HCEC 1CT (cell line): ENCODE measurements at regions not wholly inside any gene's neighbourhood (a gene's known extent, or its start where the extent isn't known, plus 50 kb on each side); places are given as distances from the start of the nearest gene placed in this dataset.
"Not testable (repeated sequence)": the region's sequence is repeated elsewhere in the genome, so short reads cannot be mapped to it uniquely, and the experiment has no call there.

Source experiments
- DNase-seq: peaks from one replicate; pipeline ENCODE4 v3.0.0-alpha.2; 2017

DNA sequence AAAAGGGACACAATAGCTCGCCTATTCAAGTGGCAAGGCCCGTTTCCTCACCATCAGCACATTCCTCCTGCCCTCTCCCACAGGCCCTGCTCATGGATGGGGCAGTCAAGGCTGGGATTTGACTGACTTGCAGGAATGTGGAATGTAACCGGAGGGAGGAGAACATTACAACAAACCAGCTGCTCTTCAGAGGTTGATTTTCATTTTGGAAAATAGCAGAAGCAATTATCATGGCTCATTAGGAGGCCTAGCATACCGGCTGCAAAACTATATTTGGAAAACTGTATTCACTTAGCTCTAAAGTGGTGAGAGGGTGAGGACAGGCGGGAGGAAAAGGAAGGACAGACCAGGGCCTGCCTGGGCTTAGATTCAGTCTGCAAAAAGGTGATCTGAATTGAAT, 283.7 kb downstream of the CD83 start:
- no peak for DNase-seq

DNA sequence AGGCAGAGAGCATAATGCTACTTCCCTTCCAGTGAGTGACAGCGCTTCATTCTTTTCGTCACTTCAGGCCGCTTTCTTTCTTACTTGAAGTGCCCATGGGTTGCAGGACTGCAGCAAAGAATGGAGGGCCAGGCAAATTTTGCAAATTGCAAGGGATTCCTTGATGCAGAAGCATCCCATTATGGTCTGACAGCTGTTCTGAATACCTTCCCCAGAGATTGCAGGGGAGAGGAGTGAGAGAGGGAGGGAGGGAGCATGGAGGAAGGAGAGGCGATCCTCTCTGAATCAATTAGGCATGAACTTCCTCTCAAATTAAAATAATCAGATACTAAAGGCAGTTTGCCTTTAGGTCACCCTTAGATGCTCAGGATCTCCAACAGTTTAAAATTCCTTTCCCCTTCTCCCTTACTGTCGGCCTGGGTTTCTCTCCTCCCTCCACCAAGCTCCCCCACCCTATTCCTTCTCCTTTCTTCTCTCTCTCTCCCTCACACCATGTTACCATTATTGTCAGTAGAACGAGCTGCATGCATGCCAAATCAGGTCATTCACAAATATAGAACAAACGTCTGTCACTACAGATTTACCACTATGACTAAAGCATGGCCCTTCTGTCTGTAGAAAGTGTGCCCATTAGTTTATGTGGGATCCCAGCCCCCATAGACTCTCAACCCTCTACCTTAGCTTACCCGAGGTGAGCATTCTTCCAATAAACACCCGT, 289.2 kb downstream of the CD83 start:
- DNase-seq: no peak

DNA sequence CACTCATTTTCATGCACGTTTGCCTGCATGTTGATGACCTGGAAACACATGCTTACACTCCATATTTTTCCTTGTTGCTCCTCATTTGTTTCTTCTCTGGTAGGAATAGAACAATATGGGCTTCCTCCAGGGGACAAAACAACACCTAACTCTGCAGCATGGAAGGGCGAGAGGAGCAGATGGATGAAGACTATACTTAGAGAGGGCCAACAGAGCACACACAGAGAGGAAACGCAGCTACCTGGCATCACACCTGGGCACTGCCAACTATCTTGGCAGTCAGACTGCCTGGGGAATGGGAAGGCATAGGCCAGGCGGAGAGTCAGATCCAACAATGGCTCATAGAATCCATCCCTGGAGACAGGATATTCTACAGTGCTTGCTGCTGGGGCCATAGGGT, 290.9 kb downstream of the CD83 start:
- DNase-seq: no peak

DNA sequence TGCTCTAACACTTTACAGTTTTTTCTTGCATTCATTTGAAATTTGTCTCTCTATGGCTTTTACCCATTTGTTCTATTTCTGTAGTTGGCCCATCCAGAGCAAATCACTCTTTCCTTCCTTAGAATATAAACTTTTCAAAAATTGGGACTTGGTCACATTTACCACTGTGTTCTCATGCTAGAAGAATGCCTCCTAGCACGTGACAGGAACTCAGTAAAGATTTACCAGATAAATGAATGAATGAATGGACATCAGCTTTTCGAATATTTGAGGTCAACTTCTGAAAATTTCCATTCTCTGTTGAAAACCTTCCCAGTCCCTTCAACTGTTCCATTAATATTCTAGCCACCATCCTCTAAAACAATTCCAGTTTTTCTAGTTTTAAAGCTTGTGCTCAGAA, 294.5 kb downstream of the CD83 start:
- DNase-seq: no peak

DNA sequence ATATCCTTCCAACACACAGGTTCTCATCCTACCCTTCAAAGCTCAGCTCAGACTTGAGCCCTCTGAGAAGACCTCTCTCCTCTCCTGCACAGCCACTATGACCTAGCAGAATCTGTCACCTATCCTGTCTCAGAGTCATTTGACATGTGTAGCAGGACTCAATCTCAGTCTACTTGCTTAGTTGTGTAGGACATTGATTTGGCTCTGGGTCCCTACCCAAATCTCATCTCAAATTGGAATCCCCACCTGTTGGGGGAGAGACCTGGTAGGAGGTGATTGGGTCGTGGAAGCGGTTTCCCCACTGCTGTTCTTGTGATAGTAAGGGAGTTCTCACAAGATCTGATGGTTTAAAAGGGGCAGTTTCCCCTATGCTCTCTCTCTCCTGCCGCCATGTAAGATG, 297.9 kb downstream of the CD83 start:
- no peak for DNase-seq

DNA sequence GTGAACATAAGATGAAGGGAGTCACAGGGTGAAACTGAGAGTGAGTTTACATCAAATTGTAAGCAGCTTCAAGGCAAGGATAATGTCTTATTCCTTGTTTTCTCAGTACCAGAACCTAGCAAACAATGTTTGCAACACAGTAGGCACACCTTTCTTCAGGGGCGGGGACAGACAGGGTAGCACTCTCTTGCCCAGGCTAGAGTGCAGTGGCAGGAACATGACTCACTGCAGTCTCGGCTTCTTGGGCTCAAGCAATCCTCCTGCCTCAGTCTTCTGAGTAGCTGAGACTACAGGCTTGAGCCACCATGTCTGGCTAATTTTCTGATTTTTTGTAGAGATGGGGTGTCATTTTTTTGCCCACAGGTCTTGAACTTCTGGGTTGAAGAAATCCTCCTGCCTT, 299.8 kb downstream of the CD83 start:
- no peak for DNase-seq

DNA sequence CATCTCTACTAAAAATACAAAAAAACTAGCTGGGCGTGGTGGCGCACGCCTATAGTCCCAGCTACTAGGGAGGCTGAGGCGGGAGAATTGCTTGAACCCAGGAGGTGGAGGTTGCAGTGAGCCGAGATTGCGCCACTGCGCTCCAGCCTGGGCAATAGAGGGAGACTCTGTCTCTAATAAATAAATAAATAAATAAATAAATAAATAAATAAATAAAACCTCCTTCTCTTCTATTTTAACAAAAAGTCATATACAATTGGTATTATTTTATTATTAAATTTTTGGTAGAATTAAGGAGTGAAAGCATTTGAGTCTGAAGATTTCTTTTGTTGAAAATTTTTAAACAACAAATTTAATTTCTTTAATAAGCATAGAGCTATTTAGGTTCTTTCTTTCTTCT, 301.7 kb downstream of the CD83 start:
- not testable (repeated sequence) for DNase-seq

DNA sequence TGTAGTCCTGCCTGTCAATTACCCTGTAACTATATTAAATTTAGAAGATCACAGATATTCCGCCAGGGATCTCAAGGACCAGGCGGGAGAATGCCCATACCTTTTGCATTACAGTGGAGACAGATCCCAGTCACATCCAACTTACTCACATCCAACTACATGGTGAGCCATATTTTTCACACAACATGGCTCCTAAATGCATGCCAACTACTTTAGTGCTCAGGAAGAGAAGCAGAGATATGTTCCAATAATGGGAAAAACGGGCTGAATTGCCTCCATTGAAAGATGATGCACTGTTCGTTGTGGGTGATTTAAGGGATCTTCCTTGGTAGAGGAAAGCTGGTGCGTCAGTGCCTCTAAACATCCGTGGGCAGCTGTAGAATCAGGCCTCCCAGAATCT, 304.5 kb downstream of the CD83 start:
- DNase-seq: no peak

DNA sequence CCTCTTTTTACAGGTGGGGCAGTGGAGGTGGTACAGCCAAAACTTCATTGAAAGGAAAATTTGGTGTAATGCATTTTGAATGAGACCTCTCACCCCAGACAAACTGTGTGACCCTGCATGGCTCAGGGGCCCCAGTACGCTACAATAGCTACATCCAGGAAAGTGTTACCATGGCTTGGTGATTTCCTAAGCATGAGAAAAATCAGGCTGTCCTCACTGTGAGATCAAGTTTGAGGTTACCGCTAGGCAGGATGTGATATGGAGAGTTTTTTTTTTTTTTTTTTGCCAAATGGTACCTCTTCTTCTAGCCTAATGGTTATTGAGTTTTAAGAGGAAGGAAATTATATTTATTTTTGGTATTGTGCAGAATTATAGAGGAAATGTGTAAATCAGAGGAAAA, 305.3 kb downstream of the CD83 start:
- no peak for DNase-seq

DNA sequence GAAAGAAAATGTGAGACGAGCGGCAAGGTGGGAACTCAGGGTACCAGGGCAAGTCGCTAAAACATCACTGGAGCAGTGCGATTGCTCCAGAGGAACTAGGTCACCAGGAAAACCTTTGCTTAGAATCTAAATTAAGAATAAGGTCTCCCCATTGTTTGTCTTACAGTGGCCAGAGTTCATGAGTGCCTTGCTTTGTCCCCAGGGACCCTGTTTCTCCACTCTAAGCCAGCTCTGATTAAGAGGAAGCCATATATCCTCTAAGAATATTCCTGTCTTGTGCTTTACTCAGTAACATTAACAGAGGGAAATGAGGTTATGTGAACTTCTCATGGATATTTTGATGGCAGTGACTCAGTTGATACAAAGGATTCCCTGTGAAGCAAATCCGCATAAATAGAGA, 305.8 kb downstream of the CD83 start:
- no peak for DNase-seq

DNA sequence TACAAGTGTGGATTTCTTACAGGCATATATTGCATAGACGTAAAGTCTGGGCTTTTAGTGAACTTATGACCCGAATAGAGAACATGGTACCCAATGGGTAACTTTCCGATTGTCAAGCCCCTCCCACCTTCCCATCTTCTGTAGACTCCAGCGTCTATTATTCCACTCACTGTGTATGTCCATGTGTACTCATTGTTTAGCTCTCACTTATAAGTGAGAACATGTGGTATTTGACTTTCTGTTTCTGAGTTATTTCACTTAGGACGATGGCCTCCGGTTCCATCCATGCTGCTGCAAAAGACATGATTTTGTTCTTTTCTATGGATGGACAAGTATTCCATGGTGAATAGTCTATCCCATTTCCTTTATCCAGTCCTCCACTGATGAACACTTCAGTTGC, 306.4 kb downstream of the CD83 start:
- no peak for DNase-seq

DNA sequence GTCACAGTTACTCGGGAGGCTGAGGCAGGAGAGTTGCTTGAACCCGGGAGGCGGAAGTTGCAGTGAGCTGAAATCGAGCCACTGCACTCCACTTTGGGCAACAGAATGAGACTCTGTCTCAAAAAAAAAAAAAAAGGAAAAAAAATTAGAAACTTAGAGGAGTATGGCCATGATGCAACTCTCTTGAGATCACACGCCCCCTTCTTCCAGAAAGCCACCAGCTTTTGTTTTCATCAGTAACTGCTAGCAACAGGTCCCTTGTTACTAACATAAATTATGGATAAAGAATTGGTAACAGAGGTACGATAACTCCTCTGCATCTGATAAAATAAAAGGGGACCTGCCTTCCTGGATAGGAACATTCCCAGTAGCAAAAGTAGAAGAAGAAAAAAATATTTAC, 308.2 kb downstream of the CD83 start:
- no peak for DNase-seq

DNA sequence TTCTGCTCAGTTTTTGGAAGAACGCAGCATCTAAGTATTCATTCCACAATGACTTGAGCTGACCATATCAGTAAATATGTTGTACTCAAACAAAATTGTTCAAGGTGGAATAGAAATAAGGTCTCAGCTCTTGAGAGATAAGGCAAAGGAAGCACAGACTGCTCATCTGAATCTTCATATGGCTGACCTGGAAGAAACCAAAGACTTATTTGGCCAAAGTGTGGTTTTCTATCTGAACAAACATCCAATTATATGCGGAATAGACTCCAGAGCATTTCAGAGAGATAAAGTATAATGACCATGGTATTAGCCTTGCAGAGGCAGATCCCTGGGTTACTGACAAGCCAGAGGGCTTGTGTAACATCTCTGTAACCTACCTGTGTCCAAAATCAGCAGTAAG, 308.7 kb downstream of the CD83 start:
- DNase-seq: no peak

DNA sequence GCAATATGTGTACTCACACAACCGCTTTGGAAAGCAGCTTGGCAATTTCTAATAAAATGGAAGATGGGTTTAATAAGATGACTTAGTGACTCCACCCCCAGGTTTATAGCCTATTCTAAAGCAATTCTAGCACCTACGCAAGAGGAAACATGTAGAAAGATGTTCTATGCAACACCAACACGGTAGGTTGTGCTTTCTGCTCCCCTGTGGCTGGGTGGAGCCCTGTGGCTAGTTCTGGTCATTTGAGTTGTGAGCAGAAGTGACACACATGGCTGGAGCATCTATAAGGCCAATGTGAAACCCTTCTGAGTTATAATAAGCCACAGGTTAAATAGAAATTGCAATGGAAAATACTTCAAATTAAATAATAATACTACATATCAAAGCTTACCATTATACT, 310.7 kb downstream of the CD83 start:
- no peak for DNase-seq

DNA sequence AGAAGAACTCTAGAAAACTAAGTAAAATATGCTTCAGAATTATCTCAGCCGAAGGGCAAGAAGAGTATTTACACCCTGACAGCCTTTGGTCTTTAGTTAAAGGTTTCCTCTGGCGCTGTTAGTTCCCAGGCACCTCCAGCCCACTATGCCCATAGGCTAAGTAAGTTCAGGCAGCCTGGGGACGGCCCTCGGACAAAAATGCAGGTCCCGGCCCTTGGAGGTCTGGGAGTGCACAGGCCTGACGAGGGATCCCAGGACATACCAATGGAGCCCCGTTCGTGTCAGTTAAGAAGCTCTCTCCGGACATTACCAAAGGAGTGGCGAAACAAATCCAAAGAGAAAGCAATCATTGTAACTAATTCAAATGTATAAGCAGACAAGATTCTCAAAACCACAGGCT, 311.8 kb downstream of the CD83 start:
- no peak for DNase-seq

DNA sequence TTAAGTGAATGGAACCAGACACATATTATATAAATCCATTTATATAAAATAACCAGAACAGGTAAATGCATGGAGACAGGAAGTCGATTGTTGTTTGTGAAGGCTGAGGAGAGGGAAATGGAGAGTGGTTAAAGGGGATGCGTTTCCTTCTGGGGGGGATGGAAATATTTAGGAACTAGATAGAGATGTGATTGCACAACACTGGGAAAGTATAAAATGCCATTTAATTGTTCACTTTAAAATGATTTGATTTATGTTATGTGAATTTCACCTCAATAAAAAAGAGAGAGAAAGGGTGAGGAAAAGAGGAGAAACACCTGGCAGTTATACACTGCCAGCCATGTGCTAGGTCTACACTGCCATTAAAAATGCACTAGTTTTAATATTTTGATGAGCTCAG, 312.6 kb downstream of the CD83 start:
- no peak for DNase-seq

DNA sequence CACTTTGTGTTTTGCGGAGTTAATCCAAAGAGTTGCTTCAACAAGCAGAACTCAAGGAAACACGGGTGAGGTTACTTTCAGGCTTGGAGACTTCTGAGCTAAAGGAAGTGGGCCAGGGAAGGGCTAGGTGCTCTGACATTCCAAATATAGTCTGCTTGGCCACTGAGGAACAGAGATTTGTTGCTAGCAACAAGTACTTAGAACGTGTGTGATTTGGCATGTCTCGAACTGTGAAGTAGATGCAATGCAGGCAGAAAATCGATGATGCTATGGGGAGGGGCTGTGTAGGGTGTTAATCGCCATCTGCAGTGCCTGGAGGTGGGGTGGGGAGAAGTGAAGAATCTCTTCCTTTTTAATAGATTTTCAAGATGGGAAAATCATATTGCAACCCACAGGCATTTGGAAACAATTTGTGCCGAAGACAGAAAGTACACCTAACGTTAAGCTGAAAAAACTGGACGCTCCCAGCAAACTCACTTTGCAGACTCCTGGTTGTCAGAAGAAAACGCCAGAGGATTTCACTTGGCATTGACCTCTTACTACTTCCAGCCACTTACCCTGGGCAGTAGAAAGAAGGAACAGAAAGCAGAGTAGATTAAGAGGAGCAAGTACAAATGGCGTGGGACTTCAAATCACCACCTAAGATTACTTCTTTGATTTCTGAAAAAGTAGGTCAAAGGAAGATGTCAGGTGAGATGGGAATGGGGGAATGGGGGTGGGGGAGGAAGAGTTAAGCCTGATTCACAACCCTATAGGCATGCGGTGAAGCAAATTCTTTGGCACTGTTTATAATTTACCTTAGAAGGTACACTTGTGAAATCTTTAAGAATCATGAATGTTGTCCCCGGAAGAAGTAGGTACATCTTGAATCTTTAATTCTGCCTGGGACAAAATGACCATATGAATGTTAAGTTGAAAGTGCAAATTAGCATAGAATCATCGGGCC, 314.1 kb downstream of the CD83 start:
- DNase-seq: no peak

DNA sequence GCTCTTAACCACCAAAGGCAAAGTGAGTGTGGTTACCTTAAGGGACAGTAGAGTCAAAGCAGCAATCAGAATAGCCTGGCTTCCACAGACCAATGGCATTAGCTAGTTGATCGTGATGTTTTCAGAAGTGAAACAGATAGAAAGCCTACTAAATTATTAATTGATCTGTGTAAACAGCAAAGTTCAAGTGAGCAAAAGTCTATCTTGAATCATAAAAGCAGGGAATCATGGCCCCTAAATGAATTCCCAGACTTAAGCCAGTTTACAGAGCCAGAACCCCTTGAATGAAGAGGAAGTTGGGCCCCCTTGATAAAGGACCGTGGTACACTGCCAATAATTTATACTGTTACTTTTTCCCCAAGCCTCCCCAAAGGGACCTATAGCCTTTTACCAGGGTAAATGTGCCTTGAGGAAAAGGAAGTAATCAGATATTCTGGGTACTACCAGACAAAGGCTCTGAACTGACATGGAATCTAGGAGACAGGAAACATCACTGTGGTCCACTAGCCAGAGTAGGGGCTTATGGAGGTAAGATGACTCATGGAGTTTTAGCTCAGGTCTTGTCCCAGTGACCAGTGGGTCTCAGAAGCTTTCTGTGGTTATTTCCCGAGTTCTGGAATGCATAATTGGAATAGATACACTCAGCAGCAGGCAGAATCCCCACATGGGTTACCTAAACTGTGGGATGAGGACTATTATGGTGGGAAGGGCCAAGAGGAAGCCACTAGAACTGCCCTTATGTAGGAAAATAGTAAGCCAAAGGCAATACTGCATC, 317.5 kb downstream of the CD83 start:
- DNase-seq: no peak

DNA sequence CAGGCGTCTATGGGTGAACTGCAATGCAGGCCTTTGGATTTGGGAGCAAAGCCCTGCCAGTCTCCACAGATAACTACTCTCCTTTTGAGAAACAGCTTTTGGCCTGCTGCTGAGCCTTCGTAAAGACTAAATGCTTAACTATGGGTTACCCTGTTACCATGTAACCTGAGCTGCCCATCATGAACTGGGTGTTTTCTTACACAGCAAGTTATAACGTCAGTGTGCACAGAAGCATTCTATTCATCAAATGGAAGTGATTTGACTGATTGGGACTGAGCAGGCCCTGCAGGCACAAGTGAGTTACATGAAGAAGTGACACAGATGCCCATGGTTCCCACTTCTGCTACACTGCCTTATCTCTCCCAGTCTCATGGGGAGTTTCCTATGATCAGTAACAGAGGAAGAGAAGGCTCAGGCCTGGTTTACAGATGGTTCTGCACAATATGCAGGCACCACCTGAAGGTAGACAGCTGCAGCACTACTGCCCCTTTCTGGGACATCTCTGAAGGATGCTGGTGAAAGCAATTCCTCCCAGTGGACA, 319.1 kb downstream of the CD83 start:
- DNase-seq: no peak

DNA sequence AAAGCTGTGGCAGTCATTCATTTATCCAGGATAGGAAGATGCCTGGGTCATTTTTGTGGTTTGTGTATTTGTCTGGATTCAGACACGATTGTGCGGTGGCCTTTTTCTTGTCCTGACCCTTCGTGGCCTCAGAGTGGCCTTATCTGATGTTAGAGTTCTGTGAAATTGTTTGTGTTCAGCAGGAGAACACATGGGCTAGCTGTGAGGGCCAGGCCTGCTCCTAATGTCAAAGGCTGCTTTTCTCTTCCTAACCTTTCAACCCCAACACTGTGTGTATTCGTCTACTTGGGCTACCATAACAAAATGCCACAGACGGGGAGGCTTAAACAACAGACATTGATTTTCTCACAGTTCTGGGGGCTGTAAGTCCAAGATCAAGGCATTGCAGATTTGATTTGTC, 321.8 kb downstream of the CD83 start:
- no peak for DNase-seq

DNA sequence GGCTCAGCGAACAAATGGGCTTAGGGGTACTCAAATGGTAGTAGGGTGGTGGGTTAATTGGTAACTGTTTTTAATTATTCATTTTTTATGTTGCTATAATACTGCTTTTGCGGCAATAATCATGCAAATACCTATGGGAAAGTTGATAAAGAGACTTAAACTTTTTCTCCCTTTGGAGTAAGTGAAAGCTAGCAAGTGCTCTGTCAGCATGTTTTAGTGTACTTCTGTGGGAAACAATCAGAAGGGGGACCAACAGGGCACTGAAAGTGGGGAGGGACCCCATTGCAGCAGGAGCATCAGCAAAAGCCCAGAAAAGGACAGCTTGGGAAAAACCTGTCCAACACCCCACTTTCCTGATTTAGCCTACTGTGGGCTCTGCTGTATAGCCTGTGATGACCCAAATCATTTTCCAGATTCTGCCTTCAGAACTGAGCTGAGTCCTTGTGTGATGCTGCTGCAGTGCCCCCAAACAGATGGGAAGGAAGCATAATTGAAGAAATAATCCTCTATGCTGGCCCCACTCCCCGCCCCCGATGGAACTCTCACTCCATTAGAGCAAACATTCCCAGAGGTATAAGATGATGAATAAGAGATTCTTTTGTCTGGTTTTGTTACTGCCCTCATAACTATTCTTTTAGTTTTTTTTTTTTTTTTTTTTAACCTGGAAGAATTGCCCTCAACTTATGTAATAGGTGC, 322.8 kb downstream of the CD83 start:
- no peak for DNase-seq

DNA sequence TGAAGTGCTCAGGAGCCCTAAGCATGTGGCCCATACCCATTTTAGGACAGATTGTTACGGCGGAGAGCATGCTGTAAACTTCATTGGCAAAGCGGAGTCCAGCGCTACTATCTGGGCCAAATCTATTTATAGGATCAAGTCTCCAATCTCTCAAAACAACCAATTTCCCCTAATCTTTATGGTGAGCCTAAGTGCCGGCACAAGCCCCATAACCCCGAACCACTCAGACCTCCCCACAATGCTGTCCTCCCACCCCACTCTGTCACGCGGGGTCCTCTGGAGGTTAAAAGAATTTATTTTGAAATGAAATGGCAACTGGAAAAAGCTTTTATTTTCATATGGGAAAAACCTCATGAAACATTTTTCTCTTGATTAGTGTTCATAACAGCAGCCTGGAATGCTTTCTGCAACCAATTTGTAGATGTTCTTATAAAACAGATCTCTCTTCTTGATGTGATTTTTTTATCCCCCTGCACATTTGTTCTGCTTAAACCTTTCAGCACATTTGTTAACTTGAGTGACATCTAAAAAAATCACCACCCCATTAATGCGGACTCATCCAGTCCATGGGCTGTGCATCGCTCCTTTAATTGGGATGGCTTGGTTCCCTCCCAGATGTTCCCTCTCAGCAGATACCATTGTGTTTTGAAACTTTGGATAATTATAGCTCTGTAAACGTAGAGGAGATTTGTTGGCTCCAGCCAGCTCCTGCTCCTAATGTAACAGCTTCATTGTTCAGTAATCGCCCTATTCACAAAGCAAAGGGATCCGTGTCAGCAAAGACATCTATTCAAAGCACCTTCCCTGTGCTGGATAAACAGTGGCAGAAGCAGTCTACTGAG, 323.6 kb downstream of the CD83 start:
- DNase-seq: no peak
